Occipital lobe (tissue), 1 donor: ENCODE measurements at regions not wholly inside any gene's neighbourhood (a gene's known extent, or its start where the extent isn't known, plus 50 kb on each side); places are given as distances from the start of the nearest gene placed in this dataset.

ENCODE experiments used
- DNase-seq: peaks from one replicate; lab custom pipeline; 2025; lab: John Stamatoyannopoulos, UW

DNA sequence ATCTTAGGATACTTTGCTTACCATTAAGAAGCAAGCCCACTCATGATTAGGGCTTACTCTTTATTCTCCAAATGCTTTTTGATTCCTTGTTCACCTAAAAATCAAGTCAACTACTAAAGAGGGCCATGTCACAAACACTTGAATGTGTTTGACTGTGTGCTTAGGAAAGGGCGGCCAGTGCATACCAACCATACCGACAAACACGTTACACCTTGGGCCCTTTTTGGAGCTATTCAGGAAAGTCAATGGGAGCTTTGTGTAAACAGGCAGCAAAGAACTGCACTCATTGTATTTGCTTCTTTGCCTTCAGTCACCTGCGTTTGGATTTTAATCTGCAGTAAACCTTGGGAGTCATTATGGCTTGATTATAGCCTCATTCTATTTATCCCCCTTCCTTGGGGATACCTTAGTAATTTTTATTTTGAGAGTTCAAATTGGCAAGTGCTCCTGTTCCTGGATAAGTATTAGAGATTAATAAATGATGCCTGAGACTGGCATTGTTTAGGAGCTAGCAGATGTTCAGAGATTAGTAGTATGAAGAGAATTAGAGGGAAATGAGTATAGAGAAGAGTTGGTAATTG is 102.6 kb upstream of the HDGFL1 start:
- DNase-seq, result no peak

DNA sequence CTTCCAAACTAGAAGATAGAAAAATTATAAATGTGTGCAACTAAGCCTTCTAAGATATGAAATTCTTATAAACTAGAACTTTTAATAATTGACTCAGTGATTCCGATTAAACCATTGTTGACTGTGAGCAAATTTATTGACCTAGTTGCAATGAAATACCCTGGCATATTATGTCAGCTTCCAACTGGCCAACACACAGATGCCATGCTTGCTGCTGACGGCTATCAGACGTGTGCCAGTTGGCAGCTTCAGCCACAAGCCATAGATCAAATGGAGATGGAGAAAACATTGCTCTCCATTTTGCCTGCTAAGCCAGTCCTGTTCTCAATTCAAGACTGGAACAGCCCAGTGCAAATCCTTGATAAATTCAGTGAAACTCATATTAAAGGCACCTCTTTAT is 101.7 kb upstream of the HDGFL1 start:
- DNase-seq, result no peak

DNA sequence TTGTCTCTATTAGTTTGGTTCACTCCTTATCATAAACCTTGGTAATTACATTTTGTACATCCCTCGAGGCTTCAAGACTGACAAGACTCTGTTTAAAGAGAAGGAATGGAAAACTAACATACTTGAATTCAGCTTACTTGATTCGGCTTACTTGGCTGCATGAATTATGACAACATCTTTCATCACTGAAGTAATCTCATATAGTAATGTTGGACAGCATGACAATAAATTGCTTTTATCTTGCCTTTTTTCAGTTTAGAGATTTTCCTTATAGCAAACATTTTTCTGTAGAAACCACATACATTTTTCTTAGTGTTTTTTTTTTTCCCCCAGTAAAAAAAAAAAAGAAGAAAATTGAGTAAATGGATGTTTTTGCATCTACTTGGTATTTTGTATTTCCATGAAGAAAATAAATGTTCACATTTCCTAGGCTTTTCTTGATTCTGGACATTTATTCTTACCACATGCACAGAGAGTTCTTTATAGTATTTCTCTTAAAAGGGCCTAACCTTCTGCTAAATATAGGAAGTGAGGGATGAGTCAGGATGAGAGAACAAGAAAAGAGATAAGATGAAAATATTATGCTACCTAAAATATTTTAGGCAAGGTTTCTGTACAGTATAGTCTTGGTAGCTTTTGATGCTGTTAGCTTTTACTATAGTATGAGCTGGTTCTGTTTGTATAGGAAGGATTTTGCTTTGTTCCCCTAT is 101.0 kb upstream of the HDGFL1 start:
- DNase-seq, result no peak

DNA sequence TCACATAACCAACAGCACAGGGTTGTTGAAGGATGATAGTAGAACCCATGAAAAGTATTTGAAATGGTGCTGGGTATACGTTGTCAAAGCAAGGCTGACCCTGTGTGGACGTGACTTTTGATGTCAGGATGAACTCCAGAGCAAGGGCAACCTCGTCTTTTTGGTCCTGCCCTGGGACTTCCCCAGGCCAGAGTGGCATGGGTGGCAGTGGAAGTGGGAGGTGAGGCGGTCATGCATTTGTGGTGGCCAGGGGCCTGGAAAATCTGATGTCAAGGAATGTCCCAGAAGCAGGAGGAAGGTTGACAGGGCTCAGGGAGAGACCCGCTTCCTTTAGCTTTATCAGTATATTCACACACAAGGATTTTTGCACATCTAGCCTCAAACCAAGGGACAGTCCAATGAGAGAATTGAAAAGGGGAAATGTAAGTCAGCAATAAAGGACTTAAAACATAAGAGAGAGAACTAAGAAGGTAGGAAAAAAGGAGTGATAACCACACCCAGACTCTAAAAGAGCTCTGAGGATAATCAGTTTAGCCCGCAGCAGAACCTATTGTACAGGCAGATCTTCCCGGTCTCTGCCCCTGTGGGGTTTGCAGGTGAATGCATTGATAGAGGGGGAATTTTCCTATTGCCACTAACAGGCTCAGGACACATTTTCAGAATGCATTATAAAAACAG is 98.8 kb upstream of the HDGFL1 start:
- DNase-seq, result no peak

DNA sequence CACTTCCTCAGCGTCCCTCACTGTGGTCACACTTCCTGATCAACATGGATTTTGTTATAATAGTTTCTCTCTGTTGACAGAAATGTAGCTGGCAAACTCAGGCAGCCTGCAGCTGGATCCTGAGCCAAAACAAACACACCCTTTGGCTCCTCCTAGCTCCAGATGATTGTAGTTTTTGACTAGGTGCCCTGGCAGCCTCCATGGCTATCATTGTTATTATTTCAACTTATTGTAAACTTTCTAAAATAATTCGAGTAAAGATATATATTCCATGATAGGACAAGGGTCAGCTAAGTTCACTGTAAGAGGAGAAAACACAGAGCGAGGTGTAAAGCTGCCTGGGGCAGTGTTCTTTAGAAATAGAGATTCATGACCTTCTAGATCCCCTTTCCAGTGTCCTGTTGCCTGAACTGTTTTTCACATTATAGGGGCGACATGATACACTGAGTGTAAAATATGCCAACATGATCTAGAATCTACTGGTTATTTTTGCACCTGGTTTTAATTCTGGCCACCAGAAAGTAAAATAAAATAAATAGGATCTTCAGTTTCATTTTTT is 98.2 kb upstream of the HDGFL1 start:
- no peak for DNase-seq

DNA sequence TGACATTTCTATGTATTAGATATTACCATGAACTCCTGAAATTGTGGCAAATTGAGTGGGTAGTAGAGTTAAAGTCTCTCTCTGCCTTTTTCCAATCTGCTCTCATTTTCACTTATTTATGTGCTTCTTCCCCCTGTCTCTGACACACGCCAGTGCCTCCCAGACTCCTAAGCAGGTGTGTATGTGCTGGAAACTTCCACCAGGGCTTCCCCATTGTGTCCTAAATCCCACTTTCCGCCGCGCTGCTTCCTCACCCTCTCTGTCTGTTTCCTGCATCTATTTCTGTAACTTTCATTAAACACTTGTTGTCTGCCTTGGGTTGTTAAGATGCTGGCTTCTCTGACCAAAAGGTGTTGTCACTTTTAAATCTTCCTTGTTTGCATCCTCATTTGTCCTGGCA is 97.6 kb upstream of the HDGFL1 start:
- no peak for DNase-seq

DNA sequence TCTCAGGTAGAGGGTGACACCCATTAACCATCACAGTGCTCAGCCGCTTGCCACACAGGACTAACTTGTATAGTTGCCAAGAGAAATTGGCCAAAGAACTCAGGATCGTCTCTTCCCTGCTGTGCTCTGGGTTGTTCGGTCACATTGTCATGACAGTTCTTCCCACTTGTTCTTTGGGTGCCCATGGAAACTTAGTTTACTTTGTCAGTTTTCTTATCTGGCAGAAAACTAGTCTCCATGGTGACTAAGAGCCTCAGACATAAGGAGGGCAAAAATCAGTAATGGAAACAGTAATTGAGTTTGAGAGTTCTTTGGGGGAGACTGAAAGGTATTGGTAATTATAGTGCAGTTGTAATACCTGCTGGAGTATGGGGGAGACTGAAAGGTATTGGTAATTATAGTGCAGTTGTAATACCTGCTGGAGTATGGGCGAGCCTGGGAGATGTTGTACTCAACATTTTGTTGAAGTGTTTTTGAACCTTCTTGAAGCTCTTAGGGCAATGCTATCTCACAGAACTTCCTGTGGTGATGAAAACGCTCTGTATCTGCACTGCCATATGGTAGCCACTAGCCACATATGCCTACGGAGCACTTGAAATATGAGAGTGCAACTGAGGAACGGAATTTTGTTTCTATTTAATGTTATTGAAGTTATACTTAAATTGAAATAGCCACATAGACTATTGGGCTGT is 95.2 kb upstream of the HDGFL1 start:
- DNase-seq, result no peak

DNA sequence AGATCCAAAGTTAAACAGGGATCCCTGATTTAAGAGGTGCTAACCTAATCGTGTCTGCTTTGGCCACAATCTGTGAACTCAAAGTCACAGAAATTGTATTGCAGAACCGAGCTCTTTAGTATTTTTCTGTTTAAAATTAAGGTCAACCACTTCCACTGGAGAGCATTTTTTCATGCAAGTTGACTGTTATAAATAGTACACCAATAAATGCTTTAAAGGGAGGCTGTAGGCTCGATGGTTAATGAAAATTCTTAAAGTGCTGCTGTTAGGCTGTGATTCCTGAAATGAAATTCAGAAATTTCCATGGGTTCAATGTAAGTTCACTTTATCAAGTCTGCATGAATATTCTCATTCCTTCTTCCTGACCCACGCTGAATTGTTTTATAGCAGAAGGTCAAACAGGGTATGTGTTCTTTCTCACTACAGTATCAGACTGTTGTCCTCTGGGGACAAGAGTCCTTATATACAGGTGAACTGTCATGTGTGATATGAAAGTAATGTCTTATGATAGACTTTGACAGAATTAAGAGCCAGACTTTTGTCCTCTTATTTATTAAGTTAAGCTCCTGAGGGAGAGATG is 92.5 kb upstream of the HDGFL1 start:
- DNase-seq, result no peak

DNA sequence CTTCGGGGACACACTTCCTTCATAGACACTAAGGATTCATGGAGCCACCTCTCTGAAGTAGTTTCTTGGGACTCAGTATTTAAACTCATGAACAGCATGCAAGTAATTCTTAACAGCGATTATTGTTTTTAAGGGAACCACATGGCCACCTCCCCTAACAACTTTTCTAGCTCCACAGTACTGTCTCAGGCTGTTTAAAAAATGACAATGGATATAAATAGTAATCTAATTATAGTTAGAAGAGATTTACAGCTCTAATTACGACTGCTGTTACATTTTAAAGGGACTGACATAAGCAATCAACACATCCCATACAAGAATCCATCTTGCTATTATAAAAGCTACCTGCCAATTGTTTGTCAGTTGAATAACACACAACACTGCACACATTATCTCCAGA is 72.1 kb upstream of the HDGFL1 start:
- DNase-seq, result no peak

DNA sequence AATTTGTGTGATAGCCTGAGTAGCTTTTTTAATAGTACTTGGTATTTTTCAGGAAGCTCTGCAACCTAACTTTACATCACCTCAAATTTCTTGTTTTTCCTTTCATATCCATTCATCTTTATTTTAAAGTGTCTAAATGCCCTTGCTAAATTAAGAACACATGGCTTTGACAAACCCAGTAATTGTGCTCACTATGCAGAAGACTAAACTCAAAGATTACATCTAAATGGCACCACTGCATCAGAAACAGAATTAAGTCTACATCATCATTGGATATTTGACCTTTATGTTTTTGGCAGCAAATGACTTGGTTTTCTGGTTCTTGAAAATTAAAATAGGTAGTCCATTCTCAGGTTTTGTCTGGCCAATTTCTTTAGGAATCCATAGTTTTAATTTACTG is 69.6 kb upstream of the HDGFL1 start:
- no peak for DNase-seq

DNA sequence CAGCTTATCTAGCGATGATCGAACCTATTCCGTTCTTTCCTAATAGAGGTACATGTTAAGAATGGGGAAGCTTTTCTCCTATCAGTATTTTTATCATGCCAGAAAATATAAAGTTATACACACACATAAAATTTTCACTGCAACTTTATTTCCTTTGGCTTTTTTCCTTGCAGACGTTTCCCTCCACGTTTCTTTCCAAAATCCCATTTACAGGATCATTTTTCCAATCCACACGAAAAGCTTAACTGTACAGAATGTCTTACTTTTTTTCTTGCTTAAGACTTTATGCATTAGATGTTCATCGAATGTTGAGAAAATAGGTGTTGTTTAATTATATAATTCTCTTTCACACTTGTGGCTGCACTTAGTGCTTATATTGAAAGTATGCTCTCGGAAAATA is 62.9 kb upstream of the HDGFL1 start:
- DNase-seq, result no peak

DNA sequence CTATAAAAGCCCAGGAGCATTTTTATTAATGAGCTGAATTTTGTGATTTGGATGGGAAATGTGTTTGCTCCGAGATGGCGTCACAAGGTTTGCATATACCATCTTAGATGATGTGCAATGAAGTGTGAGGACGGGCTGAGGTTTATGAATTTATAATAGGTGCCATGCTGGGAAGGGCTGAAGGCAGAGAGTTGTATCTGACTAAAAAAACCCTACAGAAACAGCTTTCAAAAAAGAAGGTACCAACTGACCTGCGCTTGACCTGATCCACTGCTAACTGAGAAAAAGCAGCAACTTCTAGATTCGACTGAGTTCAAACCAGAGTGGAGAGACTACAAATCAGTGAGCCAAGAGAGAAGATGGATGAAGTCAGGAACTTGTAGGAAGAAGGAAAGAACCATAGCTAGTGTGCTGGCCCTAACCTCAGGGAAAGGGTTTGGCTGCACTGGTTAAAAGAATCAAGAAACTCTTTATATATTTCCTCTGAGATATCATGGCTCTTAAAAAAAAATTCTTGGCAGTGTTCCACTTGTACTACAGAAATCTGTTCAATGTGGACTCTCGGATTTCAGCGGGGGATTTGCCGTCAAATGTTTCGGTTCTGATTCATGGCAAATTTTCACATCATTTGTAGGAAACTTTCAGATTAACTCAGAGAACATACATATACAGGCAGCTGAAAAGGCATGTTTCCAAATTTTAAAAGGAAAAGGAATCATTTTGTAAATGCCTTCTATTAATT is 56.5 kb upstream of the HDGFL1 start:
- no peak for DNase-seq

DNA sequence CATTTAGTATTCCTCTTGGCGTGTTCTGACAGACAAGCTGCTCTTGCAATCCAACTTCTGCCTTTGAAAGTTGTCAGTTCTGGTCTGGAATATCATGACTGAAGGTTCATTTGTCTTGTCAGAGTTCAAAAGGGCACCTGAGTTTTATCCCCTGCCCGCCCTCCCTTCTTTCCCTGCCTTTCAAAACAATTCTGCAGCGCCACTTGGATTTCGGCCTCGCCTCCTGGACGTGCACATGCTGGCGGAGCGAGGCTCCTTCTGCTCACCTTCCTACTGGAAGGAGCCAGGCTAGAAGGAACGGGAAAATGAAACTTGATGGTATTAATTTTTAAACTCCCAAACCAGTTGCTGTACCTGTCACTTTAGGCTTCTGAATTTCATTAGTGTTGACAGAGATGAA is 55.7 kb upstream of the HDGFL1 start:
- DNase-seq, result no peak

DNA sequence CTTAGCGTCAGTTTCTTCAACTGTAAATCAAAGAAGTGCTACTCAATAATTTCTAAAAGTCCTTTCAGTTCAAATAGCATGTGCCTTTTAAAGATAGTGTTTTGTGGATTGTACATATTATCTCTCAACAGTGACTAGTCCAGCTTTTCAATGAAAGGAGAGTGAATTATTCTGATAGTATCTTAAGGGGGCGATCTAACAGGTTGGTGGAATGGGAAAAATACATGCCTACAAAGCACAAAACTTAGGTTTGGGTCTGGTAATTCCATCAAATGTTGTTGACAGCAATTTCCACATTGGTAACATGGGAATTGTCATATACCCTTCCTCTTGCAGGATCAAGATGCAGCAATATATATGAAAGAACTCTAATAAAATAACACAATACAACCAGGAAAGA is 50.1 kb upstream of the HDGFL1 start:
- DNase-seq, result no peak
